ENCODE measurements at regions not wholly inside any gene's neighbourhood (a gene's known extent, or its start where the extent isn't known, plus 50 kb on each side); places are given as distances from the start of the nearest gene placed in this dataset.
"Not testable (repeated sequence)": the region's sequence is repeated elsewhere in the genome, so short reads cannot be mapped to it uniquely, and the experiment has no call there.

GRCh38 chr4:164251257-164251656, 502.7 kb upstream of the SMIM31 start:
- Histone ChIP-seq H3K4me1 (ENCODE audit: low read length) (no peaks in the 10 kb centered on the region), H3K9me3 (ENCODE audit: insufficient read depth, low read length) (no peaks in the 10 kb centered on the region), H3K9ac (ENCODE audit: low read length) (no peak overlapping the region), H2AFZ (ENCODE audit: low read depth, low read length) (no peak overlapping the region), H3K27me3 (ENCODE audit: low read depth, low read length) (no peaks in the 10 kb centered on the region), H3K4me2 (ENCODE audit: low read length) (no peak overlapping the region), H3K79me2 (ENCODE audit: low read length) (no peaks in the 10 kb centered on the region), H3K36me3 (replicated peaks; ENCODE audit: low read depth, low read length) (no peaks in the 10 kb centered on the region), H3K27ac (ENCODE audit: low read length) (no peak overlapping the region), H4K20me1 (ENCODE audit: insufficient read depth, low read length) (no peaks in the 10 kb centered on the region), H3K4me3 (ENCODE audit: low read length) (no peak overlapping the region)
- TF ChIP-seq EZH2phosphoT487 (IDR thresholded peaks at IDR 0.05; ENCODE audit: low read depth): no peak
- TF ChIP-seq CTCF (IDR thresholded peaks at IDR 0.05; ENCODE audit: low read depth, low read length): no peak

GRCh38 chr4:164252286-164252685, 501.6 kb upstream of the SMIM31 start:
- Histone ChIP-seq H3K79me2 (ENCODE audit: low read length) (no peaks in the 10 kb centered on the region), H2AFZ (ENCODE audit: low read depth, low read length) (no peak overlapping the region), H3K4me2 (ENCODE audit: low read length) (no peak overlapping the region), H3K4me1 (ENCODE audit: low read length) (no peaks in the 10 kb centered on the region), H3K9ac (ENCODE audit: low read length) (no peak overlapping the region), H3K27ac (ENCODE audit: low read length) (no peak overlapping the region), H3K27me3 (ENCODE audit: low read depth, low read length) (no peaks in the 10 kb centered on the region), H4K20me1 (ENCODE audit: insufficient read depth, low read length) (no peaks in the 10 kb centered on the region), H3K9me3 (ENCODE audit: insufficient read depth, low read length) (no peaks in the 10 kb centered on the region), H3K36me3 (replicated peaks; ENCODE audit: low read depth, low read length) (no peaks in the 10 kb centered on the region), H3K4me3 (ENCODE audit: low read length) (no peak overlapping the region)
- TF ChIP-seq EZH2phosphoT487 (IDR thresholded peaks at IDR 0.05; ENCODE audit: low read depth) (no peak), CTCF (IDR thresholded peaks at IDR 0.05; ENCODE audit: low read depth, low read length) (no peak)

- Histone ChIP-seq H3K9ac (ENCODE audit: low read length) (no peak overlapping the region), H3K79me2 (ENCODE audit: low read length) (no peaks in the 10 kb centered on the region), H3K36me3 (replicated peaks; ENCODE audit: low read depth, low read length) (no peaks in the 10 kb centered on the region), H3K9me3 (ENCODE audit: insufficient read depth, low read length) (no peaks in the 10 kb centered on the region), H2AFZ (ENCODE audit: low read depth, low read length) (no peak overlapping the region), H3K27ac (ENCODE audit: low read length) (no peak overlapping the region), H3K27me3 (ENCODE audit: low read depth, low read length) (no peaks in the 10 kb centered on the region), H3K4me1 (ENCODE audit: low read length) (no peaks in the 10 kb centered on the region), H3K4me3 (ENCODE audit: low read length) (no peak overlapping the region), H3K4me2 (ENCODE audit: low read length) (no peak overlapping the region), H4K20me1 (ENCODE audit: insufficient read depth, low read length) (no peaks in the 10 kb centered on the region)
- no peak for TF ChIP-seq CTCF (IDR thresholded peaks at IDR 0.05; ENCODE audit: low read depth, low read length)
- no peak for TF ChIP-seq EZH2phosphoT487 (IDR thresholded peaks at IDR 0.05; ENCODE audit: low read depth)
Observed at GRCh38 chr4:164261831-164262230, 492.1 kb upstream of the SMIM31 start.

- H3K79me2 ChIP-seq (ENCODE audit: low read length); H3K9me3 ChIP-seq (ENCODE audit: insufficient read depth, low read length); H3K4me2 ChIP-seq (ENCODE audit: low read length); H3K9ac ChIP-seq (ENCODE audit: low read length); H2AFZ ChIP-seq (ENCODE audit: low read depth, low read length); H3K27ac ChIP-seq (ENCODE audit: low read length); H3K4me3 ChIP-seq (ENCODE audit: low read length); H3K4me1 ChIP-seq (ENCODE audit: low read length); H4K20me1 ChIP-seq (ENCODE audit: insufficient read depth, low read length); H3K36me3 ChIP-seq (replicated peaks; ENCODE audit: low read depth, low read length); H3K27me3 ChIP-seq (ENCODE audit: low read depth, low read length): not testable (repeated sequence)
Observed at GRCh38 chr4:164262508-164262907, 491.4 kb upstream of the SMIM31 start.

GRCh38 chr4:164277414-164277813, 476.5 kb upstream of the SMIM31 start:
- not testable (repeated sequence) for H3K4me1 ChIP-seq (ENCODE audit: low read length); H2AFZ ChIP-seq (ENCODE audit: low read depth, low read length); H3K4me3 ChIP-seq (ENCODE audit: low read length); H3K27ac ChIP-seq (ENCODE audit: low read length); H3K4me2 ChIP-seq (ENCODE audit: low read length); H4K20me1 ChIP-seq (ENCODE audit: insufficient read depth, low read length); H3K36me3 ChIP-seq (replicated peaks; ENCODE audit: low read depth, low read length); H3K79me2 ChIP-seq (ENCODE audit: low read length); H3K27me3 ChIP-seq (ENCODE audit: low read depth, low read length); H3K9ac ChIP-seq (ENCODE audit: low read length); H3K9me3 ChIP-seq (ENCODE audit: insufficient read depth, low read length)

All from OCI-LY3 (cell line).